K562 (cell line): ENCODE measurements at regions not wholly inside any gene's neighbourhood (a gene's known extent, or its start where the extent isn't known, plus 50 kb on each side); places are given as distances from the start of the nearest gene placed in this dataset.

Source experiments
- ATAC-seq: fragments of 200-7000 bp; cut with Tn5 transposase; 3 replicates; pipeline ENCODE4 v1.9.1; 2020; ENCODE audit warnings: moderate library complexity
- BruUV-seq: library from RNA; stranded (reverse); fragments of 400-500 nt; replicated peaks from 2 replicates; lab custom pipeline; 2021; lab: Mats Ljungman, UMichigan
- CTCF ChIA-PET: fragments of 300-600 bp; formaldehyde crosslinking; extraction: SDS; loops from one replicate; lab custom pipeline; 2021; ENCODE audit warnings: low intra/inter-chr PET ratio; lab: Yijun Ruan, JAX
- POLR2A ChIA-PET: fragments of 300-600, 350-650 bp; sonication (Branson Sonifier 250); formaldehyde crosslinking; extraction: SDS; loops from one replicate; lab custom pipeline; 2021; ENCODE audit warnings: antibody characterized with exemption, inconsistent platforms; lab: Yijun Ruan, JAX
- DNase-seq, 4 experiments: peaks; one replicate each; pipeline versions ENCODE4 v3.0.0 to v3.0.0-alpha.2; 2011 to 2018; ENCODE audit warnings: low spot score in 3 of 4, mixed read lengths in 3 of 4; ENCODE audit errors: extremely low read depth in 1 of 4
- FAIRE-seq: peaks from 2 replicates; lab custom pipeline; 2011; peaks lifted over from hg19 to GRCh38; lab: Jason Lieb, UNC
- H2AFZ ChIP-seq: 2 replicates; pipeline ENCODE4 v1.6.0; 2011; ENCODE audit warnings: low read depth, low read length, control low read depth, inconsistent platforms
- H3K27ac ChIP-seq: fragments of 200-600 bp; 3 replicates; pipeline ENCODE4 v1.8.0; 2011; ENCODE audit warnings: low read depth, mild to moderate bottlenecking, control low read depth, inconsistent platforms, low read length, moderate library complexity, mixed read lengths; ENCODE audit errors: extremely low read depth
- H3K27me3 ChIP-seq, 2 experiments: fragments of 300-600 bp in 1 of 2; 2 replicates in 1 of 2; 3 replicates in 1 of 2; pipeline versions ENCODE4 v1.6.0 to v1.8.0; 2011; ENCODE audit warnings: inconsistent platforms in 2 of 2, low read length in 2 of 2, mild to moderate bottlenecking in 1 of 2, mixed read lengths in 1 of 2, moderate library complexity in 1 of 2; ENCODE audit not compliant: control insufficient read depth in 2 of 2, insufficient read depth in 2 of 2
- H3K36me3 ChIP-seq: fragments of 300-600 bp; 3 replicates; pipeline ENCODE4 v1.8.0; 2011; ENCODE audit warnings: mild to moderate bottlenecking, low read length, inconsistent platforms; ENCODE audit not compliant: control insufficient read depth, insufficient read depth
- H3K4me1 ChIP-seq, 2 experiments: fragments of 200-600 bp in 1 of 2; replicated peaks in 1 of 2; 2 replicates in 1 of 2; 3 replicates in 1 of 2; pipeline versions ENCODE4 v1.5.1 to v1.8.0; 2011; ENCODE audit warnings: inconsistent platforms in 2 of 2, low read length in 2 of 2, mild to moderate bottlenecking in 1 of 2, mixed read lengths in 1 of 2, moderate library complexity in 1 of 2; ENCODE audit not compliant: control insufficient read depth in 2 of 2, insufficient read depth in 2 of 2
- H3K4me2 ChIP-seq: 2 replicates; pipeline ENCODE4 v1.6.1; 2011; ENCODE audit warnings: low read length, control low read depth, inconsistent platforms, mixed read lengths; ENCODE audit not compliant: insufficient read depth
- H3K4me3 ChIP-seq: fragments of 200-600 bp; sonication (generic), shearing (Covaris generic); 2 replicates; pipeline ENCODE4 v1.5.1; 2016; ENCODE audit warnings: control low read depth, inconsistent platforms
- H3K79me2 ChIP-seq: fragments of 200-600 bp; 3 replicates; pipeline ENCODE4 v1.8.0; 2011; ENCODE audit warnings: low read length, inconsistent platforms; ENCODE audit not compliant: control insufficient read depth, insufficient read depth
- H3K9ac ChIP-seq, 2 experiments: 2 replicates each; pipeline versions ENCODE4 v1.6.0 to v1.6.1; 2011; ENCODE audit warnings: low read depth in 2 of 2, low read length in 2 of 2, control low read depth in 1 of 2, inconsistent platforms in 1 of 2, mild to moderate bottlenecking in 1 of 2, mixed read lengths in 1 of 2; ENCODE audit not compliant: insufficient read depth in 1 of 2
- H3K9me1 ChIP-seq: one replicate; pipeline ENCODE4 v1.6.0; 2011; ENCODE audit warnings: inconsistent platforms, mild to moderate bottlenecking, low read length, moderate library complexity; ENCODE audit not compliant: control insufficient read depth, insufficient read depth
- H3K9me3 ChIP-seq: replicated peaks from 2 replicates; pipeline ENCODE4 v1.5.1; 2011; ENCODE audit warnings: low read depth, low read length, inconsistent platforms; ENCODE audit not compliant: control insufficient read depth, insufficient read depth
- H4K20me1 ChIP-seq: replicated peaks from 2 replicates; pipeline ENCODE4 v1.6.1; 2011; ENCODE audit warnings: low read length, inconsistent platforms, mixed read lengths; ENCODE audit not compliant: control insufficient read depth, insufficient read depth
- BHLHE40 ChIP-seq: IDR thresholded peaks from 2 replicates; pipeline ENCODE4 v1.6.1; 2011; ENCODE audit warnings: low read length, improper control_type of control experiment
- CHD7 ChIP-seq: fragments of 200-600 bp; sonication (generic); IDR thresholded peaks from one replicate; pipeline ENCODE4 v1.6.1; 2012; ENCODE audit warnings: mild to moderate bottlenecking, low read depth, low read length, inconsistent platforms
- FOXM1 ChIP-seq, 2 experiments: fragments of 450-650 bp in 1 of 2; sonication (generic) in 1 of 2; formaldehyde crosslinking in 1 of 2; IDR thresholded peaks; 2 replicates each; pipeline versions ENCODE4 v1.6.1 to v1.9.0; 2017 to 2022; ENCODE audit warnings: low read depth in 2 of 2, mild to moderate bottlenecking in 2 of 2, missing genetic modification reagents in 1 of 2, moderate library complexity in 1 of 2
- JUNB ChIP-seq: fragments of 450-650 bp; formaldehyde crosslinking; conservative IDR thresholded peaks from 2 replicates; pipeline ENCODE4 v1.4.0; 2020; ENCODE audit warnings: mild to moderate bottlenecking
- POU5F1 ChIP-seq: fragments of 150-350 bp; IDR thresholded peaks from 2 replicates; pipeline ENCODE4 v1.6.1; 2014; ENCODE audit warnings: borderline replicate concordance, low read length, low read depth, mild to moderate bottlenecking; ENCODE audit not compliant: partially characterized antibody
- SIN3B ChIP-seq: fragments of 450-650 bp; IDR thresholded peaks from 2 replicates; pipeline ENCODE4 v1.6.1; 2017; ENCODE audit warnings: low read depth, mild to moderate bottlenecking, moderate library complexity
- ZBED1 ChIP-seq: IDR thresholded peaks from 2 replicates; pipeline ENCODE4 v1.6.1; 2014
- ZNF408 ChIP-seq: fragments of 250-450 bp; sonication (Bioruptor Pico); IDR thresholded peaks from 2 replicates; pipeline ENCODE4 v1.4.0; 2020; ENCODE audit warnings: low read depth, mild to moderate bottlenecking, moderate library complexity
- ZNF740 ChIP-seq, 3 experiments: fragments of 200-800 bp in 1 of 3; sonication (Bioruptor generic) in 1 of 3; sonication (generic) in 1 of 3; formaldehyde crosslinking in 1 of 3; IDR thresholded peaks; 2 replicates each; pipeline versions ENCODE4 v1.6.1 to v1.8.0; 2016 to 2022; ENCODE audit warnings: mild to moderate bottlenecking in 2 of 3, missing compliant biosample characterization in 2 of 3, missing genetic modification characterization in 2 of 3, missing genetic modification reagents in 1 of 3
- WGBS: fragments of 100-300 bp; shearing (Covaris generic); methylation state at CpG from one replicate; pipeline ENCODE4 v1.1.6; 2016; ENCODE audit warnings: low coverage, mixed read lengths; ENCODE audit not compliant: insufficient coverage; ENCODE audit errors: missing lambda C conversion rate; 5-methylcytosine and 5-hydroxymethylcytosine counted together
- in situ Hi-C: fragments of 300-500 bp; cut with MboI; formaldehyde crosslinking; loops from 4 replicates; pipeline ENCODE4 v1.15.0; 2018; ENCODE audit warnings: inconsistent platforms, mixed read lengths
- intact Hi-C: fragments of 100-400 bp; cut with micrococcal nuclease; formaldehyde crosslinking; loops from 2 replicates; pipeline ENCODE4 v1.14.2; 2022

- no TSS peak for BruUV-seq
- intact Hi-C loops = no loop called here
- POLR2A ChIA-PET = no interaction called here
- no peaks in the 10 kb centered on the region for H3K27me3 ChIP-seq
- in situ Hi-C loops = no loop called here
- H3K27ac ChIP-seq = no peak overlapping the region
- H3K9me3 ChIP-seq = 0 out of 2 replicates have a peak, but pooled peaks cover 2% of the 10 kb centered on the region
- ATAC-seq (no peak), FAIRE-seq (no peak), DNase-seq (no peak)
- H3K4me1 ChIP-seq = no peaks in the 10 kb centered on the region
- no peaks in the 10 kb centered on the region for H3K36me3 ChIP-seq
- no peaks in the 10 kb centered on the region for H4K20me1 ChIP-seq
- H2AFZ ChIP-seq = no peak overlapping the region
- CTCF ChIA-PET = no interaction called here
- no peak overlapping the region for H3K4me3 ChIP-seq
- H3K9me1 ChIP-seq = no peaks in the 10 kb centered on the region
- no peaks in the 10 kb centered on the region for H3K79me2 ChIP-seq
- no peak overlapping the region for H3K9ac ChIP-seq
- no peak overlapping the region for H3K4me2 ChIP-seq
- WGBS = 0% methylated on average over 2 of the region's 2 CpGs
- TF ChIP-seq FOXM1 (IDR thresholded peaks at IDR 0.05; ENCODE audit: low read depth) = no peak
- no peak for TF ChIP-seq FOXM1 (CRISPR knock-in tag; IDR thresholded peaks at IDR 0.05; ENCODE audit: low read depth)
- no peak for TF ChIP-seq CHD7
- TF ChIP-seq ZNF740 (CRISPR knock-in tag; IDR thresholded peaks at IDR 0.05) = no peak
- no peak for TF ChIP-seq ZNF740 (tag; IDR thresholded peaks at IDR 0.05)
- no peak for TF ChIP-seq SIN3B
- TF ChIP-seq POU5F1 = no peak
- TF ChIP-seq ZBED1 = no peak
- no peak for TF ChIP-seq BHLHE40
- no peak for TF ChIP-seq JUNB
- no peak for TF ChIP-seq ZNF408 (CRISPR knock-in tag)
These were observed 60.1 kb downstream of the FSCB start for GRCh38 chr14:44446965-44447364.
